ENCODE measurements at regions not wholly inside any gene's neighbourhood (a gene's known extent, or its start where the extent isn't known, plus 50 kb on each side); places are given as distances from the start of the nearest gene placed in this dataset.
"Not testable (repeated sequence)": the region's sequence is repeated elsewhere in the genome, so short reads cannot be mapped to it uniquely, and the experiment has no call there.

- Histone ChIP-seq H3K4me3 (replicated peaks; ENCODE audit: low read depth, low read length) (no peak overlapping the region), H3K36me3 (ENCODE audit: control insufficient read depth, insufficient read depth, low read length) (no peaks in the 10 kb centered on the region), H3K27me3 (replicated peaks; ENCODE audit: control insufficient read depth, insufficient read depth, low read length) (no peaks in the 10 kb centered on the region)
- TF ChIP-seq CTCF (IDR thresholded peaks at IDR 0.05; ENCODE audit: insufficient read depth, low read length, poor library complexity, severe bottlenecking), result no peak
- no peak for DNase-seq (ENCODE audit: extremely low read depth, insufficient read length)
These were observed 128.6 kb downstream of the LRIG2 start for GRCh38 chr1:113201560-113201959.

- TF ChIP-seq CTCF (IDR thresholded peaks at IDR 0.05; ENCODE audit: insufficient read depth, low read length, poor library complexity, severe bottlenecking), result no peak
- Histone ChIP-seq H3K27me3 (replicated peaks; ENCODE audit: control insufficient read depth, insufficient read depth, low read length) (no peaks in the 10 kb centered on the region; the same call in 1 of the 2 replicates), H3K36me3 (ENCODE audit: control insufficient read depth, insufficient read depth, low read length) (no peaks in the 10 kb centered on the region), H3K4me3 (replicated peaks; ENCODE audit: low read depth, low read length) (no peak overlapping the region)
- DNase-seq (ENCODE audit: extremely low read depth, insufficient read length), result no peak
These were observed 133.2 kb downstream of the LRIG2 start for GRCh38 chr1:113205980-113206766.

- TF ChIP-seq CTCF (IDR thresholded peaks at IDR 0.05; ENCODE audit: insufficient read depth, low read length, poor library complexity, severe bottlenecking), result no peak
- H3K27me3 ChIP-seq (replicated peaks; ENCODE audit: control insufficient read depth, insufficient read depth, low read length), result no peaks in the 10 kb centered on the region; the same call in 1 of the 2 replicates
- no peak for DNase-seq (ENCODE audit: extremely low read depth, insufficient read length)
- H3K36me3 ChIP-seq (ENCODE audit: control insufficient read depth, insufficient read depth, low read length), result no peaks in the 10 kb centered on the region
- no peak overlapping the region for H3K4me3 ChIP-seq (replicated peaks; ENCODE audit: low read depth, low read length)
These were observed 134.0 kb downstream of the LRIG2 start for GRCh38 chr1:113207019-113207418.

- no peaks in the 10 kb centered on the region; the same call in 1 of the 2 replicates for H3K27me3 ChIP-seq (replicated peaks; ENCODE audit: control insufficient read depth, insufficient read depth, low read length)
- TF ChIP-seq CTCF (IDR thresholded peaks at IDR 0.05; ENCODE audit: insufficient read depth, low read length, poor library complexity, severe bottlenecking), result no peak
- no peaks in the 10 kb centered on the region for H3K36me3 ChIP-seq (ENCODE audit: control insufficient read depth, insufficient read depth, low read length)
- DNase-seq (ENCODE audit: extremely low read depth, insufficient read length), result no peak
- H3K4me3 ChIP-seq (replicated peaks; ENCODE audit: low read depth, low read length), result no peak overlapping the region
These were observed 134.5 kb downstream of the LRIG2 start for GRCh38 chr1:113207457-113207856.

- H3K27me3 ChIP-seq (replicated peaks; ENCODE audit: control insufficient read depth, insufficient read depth, low read length); DNase-seq (ENCODE audit: extremely low read depth, insufficient read length); H3K36me3 ChIP-seq (ENCODE audit: control insufficient read depth, insufficient read depth, low read length); H3K4me3 ChIP-seq (replicated peaks; ENCODE audit: low read depth, low read length): not testable (repeated sequence)
These were observed 135.4 kb downstream of the LRIG2 start for GRCh38 chr1:113208425-113208824.

- no peaks in the 10 kb centered on the region for H3K36me3 ChIP-seq (ENCODE audit: control insufficient read depth, insufficient read depth, low read length)
- no peak for TF ChIP-seq CTCF (IDR thresholded peaks at IDR 0.05; ENCODE audit: insufficient read depth, low read length, poor library complexity, severe bottlenecking)
- no peaks in the 10 kb centered on the region; the same call in 1 of the 2 replicates for H3K27me3 ChIP-seq (replicated peaks; ENCODE audit: control insufficient read depth, insufficient read depth, low read length)
- DNase-seq (ENCODE audit: extremely low read depth, insufficient read length), result no peak
- H3K4me3 ChIP-seq (replicated peaks; ENCODE audit: low read depth, low read length), result no peak overlapping the region
These were observed 137.2 kb downstream of the LRIG2 start for GRCh38 chr1:113210248-113210647.
